ENCODE measurements at regions not wholly inside any gene's neighbourhood (a gene's known extent, or its start where the extent isn't known, plus 50 kb on each side); places are given as distances from the start of the nearest gene placed in this dataset.

DNA sequence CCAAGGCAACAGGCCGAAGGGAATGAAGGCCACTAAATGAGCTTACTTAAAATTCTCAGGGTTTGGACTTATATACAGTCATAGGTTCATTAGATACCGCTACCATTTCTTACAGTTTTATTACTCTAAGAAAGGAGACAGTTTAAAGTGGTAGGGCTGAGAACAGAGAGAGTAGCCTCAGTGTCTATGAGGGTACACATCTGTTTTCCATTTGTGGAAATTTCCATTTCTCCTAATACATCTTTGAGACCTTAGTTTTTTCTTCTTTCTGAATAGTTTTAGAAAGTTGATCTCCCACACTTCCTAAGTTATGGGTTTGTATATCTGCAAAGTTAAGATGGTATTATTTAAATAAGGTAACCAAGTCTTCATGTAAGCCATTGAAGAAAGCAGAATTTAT, 1279.1 kb downstream of the NCAM2 start:
- TF ChIP-seq FOXM1 (IDR thresholded peaks at IDR 0.05; ENCODE audit: borderline replicate concordance) (no peak), SP1 (IDR thresholded peaks at IDR 0.05) (no peak), PKNOX1 (IDR thresholded peaks at IDR 0.05) (no peak)
